PC-3 (cell line): ENCODE measurements at regions not wholly inside any gene's neighbourhood (a gene's known extent, or its start where the extent isn't known, plus 50 kb on each side); places are given as distances from the start of the nearest gene placed in this dataset.

ENCODE experiments used
- ATAC-seq: fragments of 200-7000 bp; cut with Tn5 transposase; 2 replicates; pipeline ENCODE4 v1.9.1; 2020; ENCODE audit warnings: mild to moderate bottlenecking, moderate library complexity
- BruUV-seq: library from RNA; stranded (reverse); fragments of 400-500 nt; replicated peaks from 2 replicates; lab custom pipeline; 2021; lab: Mats Ljungman, UMichigan
- CTCF ChIA-PET: fragments of 300-600 bp; sonication (Branson Sonifier 250); formaldehyde crosslinking; loops from one replicate; lab custom pipeline; 2022; ENCODE audit warnings: antibody characterized with exemption; lab: Charles Lee
- POLR2A ChIA-PET: fragments of 300-600 bp; sonication (Branson Sonifier 250); formaldehyde crosslinking; loops from one replicate; lab custom pipeline; 2022; ENCODE audit warnings: antibody characterized with exemption; ENCODE audit not compliant: unreplicated experiment; lab: Charles Lee
- DNase-seq: peaks from one replicate; pipeline ENCODE4 v3.0.0-alpha.2; 2015
- H2AFZ ChIP-seq: fragments of 300-600 bp; sonication (generic); 2 replicates; pipeline ENCODE4 v1.6.0; 2016; ENCODE audit warnings: antibody characterized with exemption, low read length
- H3F3A ChIP-seq: fragments of 300-600 bp; sonication (generic); one replicate; pipeline ENCODE4 v1.6.0; 2017; ENCODE audit warnings: antibody characterized with exemption, low read length, control low read depth, mild to moderate bottlenecking; ENCODE audit not compliant: unreplicated experiment
- H3K27ac ChIP-seq: fragments of 300-600 bp; sonication (generic); 2 replicates; pipeline ENCODE4 v1.5.1; 2016; ENCODE audit warnings: mild to moderate bottlenecking, low read length
- H3K27me3 ChIP-seq: fragments of 300-600 bp; sonication (generic); 2 replicates; pipeline ENCODE4 v1.6.1; 2016; ENCODE audit warnings: low read length, mixed read lengths
- H3K36me3 ChIP-seq: fragments of 300-600 bp; sonication (generic); 2 replicates; pipeline ENCODE4 v1.6.1; 2016; ENCODE audit warnings: low read depth, mixed run types, low read length, mixed read lengths
- H3K4me1 ChIP-seq: fragments of 300-600 bp; sonication (generic); 2 replicates; pipeline ENCODE4 v1.5.1; 2016; ENCODE audit warnings: low read length; ENCODE audit not compliant: insufficient read depth
- H3K4me2 ChIP-seq: fragments of 300-600 bp; sonication (generic); 2 replicates; pipeline ENCODE4 v1.6.0; 2016; ENCODE audit warnings: low read length
- H3K4me3 ChIP-seq: fragments of 300-600 bp; sonication (generic); 2 replicates; pipeline ENCODE4 v1.5.1; 2016; ENCODE audit warnings: mild to moderate bottlenecking, low read length, mixed read lengths
- H3K79me2 ChIP-seq: fragments of 300-600 bp; sonication (generic); 2 replicates; pipeline ENCODE4 v1.6.1; 2017; ENCODE audit warnings: low read length, mixed read lengths
- H3K9ac ChIP-seq: fragments of 300-600 bp; sonication (generic); 2 replicates; pipeline ENCODE4 v1.6.0; 2016; ENCODE audit warnings: mild to moderate bottlenecking, low read length
- H3K9me2 ChIP-seq: fragments of 300-600 bp; sonication (generic); replicated peaks from 2 replicates; pipeline ENCODE4 v1.6.1; 2016; ENCODE audit warnings: mixed run types, low read length, mixed read lengths
- H3K9me3 ChIP-seq: fragments of 300-600 bp; sonication (generic); 2 replicates; pipeline ENCODE4 v1.6.1; 2016; ENCODE audit warnings: low read length, mixed read lengths
- H4K20me1 ChIP-seq: fragments of 300-600 bp; sonication (generic); 2 replicates; pipeline ENCODE4 v1.6.1; 2016; ENCODE audit warnings: low read length, mixed read lengths
- EZH2 ChIP-seq: fragments of 300-600 bp; sonication (generic); IDR thresholded peaks from one replicate; pipeline ENCODE4 v1.6.1; 2017; ENCODE audit warnings: antibody characterized with exemption, mild to moderate bottlenecking, low read length; ENCODE audit not compliant: unreplicated experiment
- EZH2phosphoT487 ChIP-seq: fragments of 300-600 bp; sonication (generic); IDR thresholded peaks from 2 replicates; pipeline ENCODE4 v1.6.1; 2018; ENCODE audit warnings: mild to moderate bottlenecking, antibody characterized with exemption, low read length, borderline replicate concordance
- intact Hi-C: fragments of 100-400 bp; cut with micrococcal nuclease; formaldehyde crosslinking; loops from 2 replicates; pipeline ENCODE4 v1.9.0; 2023
- TF ChIP-seq, protein P1 (sequence below): fragments of 300-600 bp; sonication (generic); conservative IDR thresholded peaks from 2 replicates; pipeline ENCODE4 v1.5.1; 2017; ENCODE audit warnings: antibody characterized with exemption, low read depth, mild to moderate bottlenecking, low read length

DNA sequence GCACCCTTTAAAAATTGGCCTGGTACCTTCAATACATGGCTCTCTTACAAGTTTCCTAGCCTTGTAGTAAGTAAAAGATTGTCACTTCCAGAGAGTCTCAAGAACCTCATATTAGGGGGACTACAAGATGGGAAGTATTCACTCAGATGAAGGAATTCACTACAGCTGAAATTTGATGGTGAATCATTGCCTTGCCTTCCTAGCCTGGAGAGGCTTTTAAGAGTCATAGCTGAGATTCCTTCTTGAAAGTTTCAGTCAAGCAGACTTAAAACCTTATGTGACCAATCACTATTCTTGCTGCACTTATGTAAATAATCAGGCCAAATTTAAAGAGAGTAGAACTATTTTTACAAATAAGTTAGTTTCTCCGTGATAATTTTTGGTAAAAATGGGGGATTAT is 451.6 kb downstream of the TRHDE start:
- H3K9ac ChIP-seq, result no peak overlapping the region
- H3K27ac ChIP-seq, result no peak overlapping the region
- TF ChIP-seq, protein P1, sequence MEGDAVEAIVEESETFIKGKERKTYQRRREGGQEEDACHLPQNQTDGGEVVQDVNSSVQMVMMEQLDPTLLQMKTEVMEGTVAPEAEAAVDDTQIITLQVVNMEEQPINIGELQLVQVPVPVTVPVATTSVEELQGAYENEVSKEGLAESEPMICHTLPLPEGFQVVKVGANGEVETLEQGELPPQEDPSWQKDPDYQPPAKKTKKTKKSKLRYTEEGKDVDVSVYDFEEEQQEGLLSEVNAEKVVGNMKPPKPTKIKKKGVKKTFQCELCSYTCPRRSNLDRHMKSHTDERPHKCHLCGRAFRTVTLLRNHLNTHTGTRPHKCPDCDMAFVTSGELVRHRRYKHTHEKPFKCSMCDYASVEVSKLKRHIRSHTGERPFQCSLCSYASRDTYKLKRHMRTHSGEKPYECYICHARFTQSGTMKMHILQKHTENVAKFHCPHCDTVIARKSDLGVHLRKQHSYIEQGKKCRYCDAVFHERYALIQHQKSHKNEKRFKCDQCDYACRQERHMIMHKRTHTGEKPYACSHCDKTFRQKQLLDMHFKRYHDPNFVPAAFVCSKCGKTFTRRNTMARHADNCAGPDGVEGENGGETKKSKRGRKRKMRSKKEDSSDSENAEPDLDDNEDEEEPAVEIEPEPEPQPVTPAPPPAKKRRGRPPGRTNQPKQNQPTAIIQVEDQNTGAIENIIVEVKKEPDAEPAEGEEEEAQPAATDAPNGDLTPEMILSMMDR, result no peak
- TF ChIP-seq EZH2phosphoT487 (no peak), EZH2 (no peak)
- ChIA-PET CTCF (no interaction called here), POLR2A (no interaction called here)
- BruUV-seq, result no TSS peak
- intact Hi-C loops, result no loop called here
- H3K4me3 ChIP-seq, result no peak overlapping the region
- no peak overlapping the region for H3K4me2 ChIP-seq
- DNase-seq, result peak; percentile 6
- ATAC-seq, result no peak
- H3K36me3 ChIP-seq, result no peaks in the 10 kb centered on the region
- H3F3A ChIP-seq, result no peaks in the 10 kb centered on the region
- H3K9me2 ChIP-seq, result no peaks in the 10 kb centered on the region
- no peaks in the 10 kb centered on the region for H3K27me3 ChIP-seq
- no peak overlapping the region for H2AFZ ChIP-seq
- H3K4me1 ChIP-seq, result no peaks in the 10 kb centered on the region
- no peaks in the 10 kb centered on the region for H3K79me2 ChIP-seq
- no peaks in the 10 kb centered on the region for H4K20me1 ChIP-seq
- H3K9me3 ChIP-seq, result no peaks in the 10 kb centered on the region

DNA sequence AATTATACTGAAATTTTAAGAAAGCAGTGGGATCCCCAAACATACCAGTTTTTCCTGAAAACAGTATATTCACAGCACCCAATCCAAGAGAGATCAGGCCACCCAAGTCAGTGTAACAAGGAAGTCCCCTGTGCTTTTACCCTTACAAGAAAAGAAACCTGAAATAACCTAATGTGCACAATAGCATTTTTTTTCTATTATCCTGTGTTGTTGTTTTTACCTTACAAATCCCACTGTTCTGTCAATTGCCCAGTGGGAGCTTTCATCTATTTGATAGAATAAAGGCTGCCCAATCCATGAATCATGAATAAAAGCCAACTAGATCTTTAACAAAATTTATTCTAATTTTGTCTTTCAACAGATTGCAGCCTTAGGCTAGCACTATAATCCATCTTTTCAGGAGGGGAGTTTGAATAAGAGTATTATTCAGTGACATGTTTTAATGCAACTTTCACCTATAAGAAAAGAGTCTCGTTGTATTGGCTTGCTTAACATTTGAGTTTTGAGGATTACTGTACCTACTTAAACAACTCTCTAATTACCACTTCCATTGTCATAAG is 457.4 kb downstream of the TRHDE start:
- CTCF ChIA-PET, result no interaction called here

DNA sequence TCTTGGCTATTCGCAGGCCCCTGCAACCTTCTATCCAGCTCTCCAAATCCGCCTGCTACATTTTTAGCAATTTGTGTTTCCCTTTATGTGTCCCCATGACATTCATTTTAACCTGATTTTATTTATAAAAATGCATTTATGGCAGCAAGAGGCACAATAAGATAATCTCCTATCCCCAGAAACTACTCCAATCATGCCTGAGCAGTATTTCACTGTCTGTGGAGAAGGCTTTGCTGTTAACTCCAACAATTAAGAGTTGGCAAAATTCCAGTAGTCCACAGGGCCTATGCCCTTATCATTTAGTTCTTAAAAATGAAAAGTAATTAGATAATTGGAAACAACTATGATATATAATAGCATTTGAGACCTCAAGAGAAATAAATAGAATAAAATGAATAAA is 462.4 kb downstream of the TRHDE start:
- intact Hi-C loops, result no loop called here
- no peak for TF ChIP-seq EZH2phosphoT487
- no peak for TF ChIP-seq EZH2
- TF ChIP-seq, protein P1, result no peak
- Histone ChIP-seq H3K4me3 (no peak overlapping the region), H3K9ac (no peak overlapping the region), H3K36me3 (no peaks in the 10 kb centered on the region), H3K4me2 (no peak overlapping the region), H3K9me3 (no peaks in the 10 kb centered on the region), H4K20me1 (no peaks in the 10 kb centered on the region), H3F3A (no peaks in the 10 kb centered on the region), H3K9me2 (no peaks in the 10 kb centered on the region), H3K4me1 (no peaks in the 10 kb centered on the region), H2AFZ (no peak overlapping the region), H3K27me3 (0 out of 2 replicates have a peak, but pooled peaks cover 4% of the 10 kb centered on the region), H3K79me2 (no peaks in the 10 kb centered on the region), H3K27ac (no peak overlapping the region)
- BruUV-seq, result no TSS peak
- ATAC-seq (no peak), DNase-seq (no peak)
- CTCF ChIA-PET, result no interaction called here
- POLR2A ChIA-PET, result no interaction called here

More for the DNA sequence above, 457.4 kb downstream of the TRHDE start:
- no peak for ATAC-seq
- no peaks in the 10 kb centered on the region for H3K79me2 ChIP-seq
- H3K9ac ChIP-seq, result no peak overlapping the region
- H3K9me3 ChIP-seq, result no peaks in the 10 kb centered on the region
- H3K27ac ChIP-seq, result no peak overlapping the region
- POLR2A ChIA-PET, result no interaction called here
- H3K4me3 ChIP-seq, result no peak overlapping the region
- no peak overlapping the region for H2AFZ ChIP-seq
- H3K4me2 ChIP-seq, result no peak overlapping the region
- no peaks in the 10 kb centered on the region for H4K20me1 ChIP-seq
- TF ChIP-seq EZH2, result no peak
- TF ChIP-seq, protein P1, result no peak
- no peak for TF ChIP-seq EZH2phosphoT487
- no peaks in the 10 kb centered on the region for H3K36me3 ChIP-seq
- no TSS peak for BruUV-seq
- intact Hi-C loops, result no loop called here
- no peaks in the 10 kb centered on the region for H3F3A ChIP-seq
- DNase-seq, result no peak
- H3K4me1 ChIP-seq, result no peaks in the 10 kb centered on the region
- no peaks in the 10 kb centered on the region for H3K9me2 ChIP-seq
- 0 out of 2 replicates have a peak, but pooled peaks cover 4% of the 10 kb centered on the region for H3K27me3 ChIP-seq
